ENCODE measurements at regions not wholly inside any gene's neighbourhood (a gene's known extent, or its start where the extent isn't known, plus 50 kb on each side); places are given as distances from the start of the nearest gene placed in this dataset.
"Not testable (repeated sequence)": the region's sequence is repeated elsewhere in the genome, so short reads cannot be mapped to it uniquely, and the experiment has no call there.

DNA sequence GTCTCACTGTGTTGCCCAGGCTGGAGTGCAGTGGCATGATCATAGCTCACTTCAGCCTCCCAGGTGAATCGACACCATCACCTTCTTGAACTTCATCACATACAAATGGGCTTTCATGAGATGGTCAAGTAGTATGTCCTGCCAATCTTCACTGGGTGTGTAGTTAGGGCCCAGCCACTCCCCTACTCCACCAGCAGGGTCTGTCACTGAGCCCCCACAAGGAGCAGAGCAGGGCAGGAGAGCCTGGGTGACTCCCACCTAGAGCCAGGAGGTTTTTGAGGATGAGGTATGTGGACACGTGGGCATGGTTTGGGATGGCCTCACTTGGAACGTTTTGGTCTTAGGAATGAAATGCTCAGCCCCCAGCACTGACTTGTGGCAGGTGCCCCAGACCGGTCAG lies 4037.7 kb upstream of the TPTE start:
- DNase-seq (ENCODE audit: low spot score) = not testable (repeated sequence)

DNA sequence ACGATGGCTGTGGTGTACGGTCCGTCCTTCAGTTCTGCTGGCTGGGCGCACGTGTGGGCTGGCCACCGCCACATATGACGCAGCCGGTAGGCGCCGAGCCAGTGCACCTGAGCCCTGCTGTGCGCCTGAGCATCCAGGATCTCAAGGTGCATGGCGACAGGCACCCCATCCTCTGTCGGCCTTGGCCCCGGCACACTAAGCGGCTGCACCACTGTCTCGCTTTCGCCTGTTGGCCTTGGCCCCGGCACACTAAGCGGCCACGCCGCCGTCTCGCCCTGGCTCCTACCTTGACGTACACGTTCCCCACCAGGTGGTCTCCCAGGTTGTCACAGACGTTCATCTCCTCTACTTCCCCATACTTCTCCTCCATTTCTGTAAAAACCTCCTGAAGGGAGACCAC lies 4034.6 kb upstream of the TPTE start:
- not testable (repeated sequence) for DNase-seq (ENCODE audit: low spot score)

DNA sequence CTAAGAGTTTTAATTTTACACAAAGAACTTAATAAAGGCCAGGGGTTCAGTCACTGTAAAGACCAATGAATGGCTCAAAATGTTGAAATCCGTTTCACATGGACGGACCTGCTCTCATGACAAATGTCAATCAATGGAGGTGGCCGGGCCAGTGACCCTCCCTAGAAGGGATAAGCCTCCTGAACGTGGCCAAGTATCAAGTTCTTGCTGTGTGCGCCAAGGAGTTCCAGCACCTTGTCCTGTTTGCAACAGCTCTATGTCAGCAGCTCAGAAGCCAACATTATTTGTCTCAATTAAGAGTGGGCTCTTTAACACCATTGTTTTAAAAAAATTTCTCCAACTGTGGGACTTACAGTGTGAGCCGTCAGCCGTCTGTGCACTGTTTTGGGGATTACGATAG lies 4028.7 kb upstream of the TPTE start:
- not testable (repeated sequence) for DNase-seq (ENCODE audit: low spot score)

DNA sequence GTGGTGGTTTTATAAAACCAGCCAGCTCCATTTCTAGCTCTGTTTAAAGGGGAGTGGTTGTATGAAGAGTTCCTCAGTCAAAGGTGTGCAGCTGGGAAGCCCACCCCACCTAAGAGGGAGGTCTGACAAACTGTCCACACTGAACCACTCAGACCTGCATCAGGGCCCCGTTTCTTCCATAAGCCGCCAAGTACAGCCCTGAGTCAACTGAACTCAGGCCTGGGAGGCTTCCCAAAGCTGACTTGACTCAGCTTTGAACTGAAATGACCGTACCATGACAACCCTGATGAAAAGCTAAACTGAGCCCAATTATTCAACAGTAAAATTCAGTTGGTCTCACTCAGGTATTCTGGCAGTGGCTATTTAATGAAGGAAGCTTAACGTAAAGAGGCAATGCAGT lies 4027.4 kb upstream of the TPTE start:
- DNase-seq (ENCODE audit: low spot score) = not testable (repeated sequence)

DNA sequence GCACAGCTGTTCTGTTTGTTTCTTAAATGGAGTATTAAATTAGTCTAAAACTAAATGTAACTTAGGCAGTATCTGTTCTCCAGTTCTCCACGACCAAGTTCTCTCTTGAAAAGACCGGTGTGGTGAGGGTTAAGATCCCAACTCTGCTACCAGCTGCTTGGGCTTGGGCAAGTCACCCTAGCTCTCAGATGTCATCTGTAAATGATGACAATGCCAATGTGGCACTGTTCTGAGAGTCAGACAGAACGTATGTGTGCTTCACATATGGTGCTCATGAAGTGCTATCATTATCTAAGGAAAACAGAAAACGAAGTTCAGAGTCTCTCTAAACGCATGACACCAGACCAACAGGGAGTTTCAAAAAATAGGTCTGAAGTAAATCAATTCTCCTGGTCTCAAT lies 4025.0 kb upstream of the TPTE start:
- not testable (repeated sequence) for DNase-seq (ENCODE audit: low spot score)

DNA sequence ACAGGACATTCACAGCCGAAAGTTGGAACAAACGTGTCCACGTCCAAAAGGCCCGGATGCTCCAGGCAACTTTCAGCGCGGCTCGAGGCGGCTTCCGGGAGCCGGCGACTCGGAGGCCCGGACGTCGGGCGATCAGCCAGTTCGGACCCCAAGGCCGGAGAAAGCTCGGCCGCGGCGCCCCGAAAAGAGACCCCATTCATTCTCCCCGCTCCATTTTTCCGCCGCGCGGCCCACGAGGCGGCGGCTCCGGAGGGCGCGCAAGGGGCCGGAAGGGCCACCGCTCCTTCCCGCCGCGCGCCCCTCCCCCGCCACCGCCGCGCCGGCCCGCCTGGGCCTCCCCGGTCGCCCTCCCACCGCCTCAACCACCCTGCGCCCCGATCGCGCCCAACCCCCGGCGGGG lies 4022.7 kb upstream of the TPTE start:
- peak; percentile 11 for DNase-seq (ENCODE audit: low spot score)

DNA sequence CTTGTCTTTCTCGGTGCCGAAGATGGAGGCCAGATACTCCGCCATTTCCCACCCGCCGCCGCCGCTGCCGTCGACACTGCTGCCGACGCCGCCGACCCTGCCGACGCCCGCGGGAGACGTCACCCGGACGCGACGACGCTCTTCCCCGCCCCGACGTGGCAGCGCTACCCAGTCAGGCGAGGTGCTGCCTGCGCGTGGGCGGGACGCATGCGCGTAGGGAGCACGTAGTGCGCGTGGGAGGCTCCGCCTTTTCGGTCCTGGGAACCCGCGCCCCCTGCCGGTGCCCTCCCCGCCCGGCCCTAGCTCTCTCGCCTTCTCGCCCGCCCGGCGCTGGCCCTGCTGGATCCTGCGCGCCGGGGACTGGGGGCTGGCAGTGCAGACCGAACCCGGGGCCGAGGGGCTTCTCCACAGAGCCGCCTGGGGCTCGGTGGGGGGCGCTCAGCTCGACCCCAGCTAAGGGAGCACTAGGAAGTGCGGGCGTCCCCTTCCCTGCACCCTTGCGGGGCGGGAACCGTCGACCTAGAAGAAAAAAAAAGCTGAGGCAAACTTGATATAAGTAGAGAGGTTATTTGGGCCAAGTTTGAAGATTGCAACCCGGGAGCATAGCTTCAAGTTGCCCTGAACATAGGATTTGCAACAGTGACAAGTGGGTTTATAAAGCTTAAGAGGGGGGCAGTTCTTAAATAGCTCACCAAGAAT lies 4022.1 kb upstream of the TPTE start:
- DNase-seq (ENCODE audit: low spot score) = not testable (repeated sequence)

DNA sequence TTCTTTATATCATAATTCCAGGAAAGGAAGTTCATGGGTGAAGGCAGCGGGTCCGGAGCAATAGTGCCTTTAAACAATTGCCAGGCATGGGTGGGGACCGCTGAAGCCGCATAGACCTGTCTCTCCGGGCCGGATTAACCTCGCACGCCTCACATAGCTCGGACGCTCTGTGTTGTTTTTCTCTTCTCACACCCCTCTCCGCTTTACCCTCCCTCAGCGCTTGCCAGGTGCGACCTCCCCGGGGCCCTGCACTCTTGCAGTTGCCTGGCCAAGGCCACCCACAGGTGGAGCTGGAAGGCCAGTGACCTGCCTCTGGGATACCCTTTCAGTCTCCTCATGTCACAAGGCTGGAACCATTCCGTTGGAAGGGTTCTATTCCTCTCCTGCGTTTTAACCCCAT lies 4021.5 kb upstream of the TPTE start:
- DNase-seq (ENCODE audit: low spot score) = not testable (repeated sequence)

DNA sequence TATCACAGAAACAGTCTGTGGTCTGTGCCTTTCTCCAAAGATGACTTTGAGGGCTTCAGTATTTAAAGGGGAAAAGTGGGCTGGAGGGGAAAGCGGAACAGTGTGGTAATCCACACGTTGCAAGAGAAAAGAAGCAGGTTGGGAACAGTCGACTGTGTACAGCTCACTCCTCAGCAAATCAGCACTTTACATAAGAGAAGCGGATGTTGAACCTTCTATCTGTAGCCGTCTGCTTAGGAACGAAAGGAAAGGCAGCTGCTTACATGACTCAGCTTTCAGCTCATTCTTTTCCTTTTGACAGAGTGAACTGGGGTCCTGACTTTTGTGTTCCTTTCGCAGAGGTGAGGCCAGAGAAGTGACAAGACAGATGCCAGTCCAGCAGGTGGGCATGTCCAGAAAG lies 4020.7 kb upstream of the TPTE start:
- DNase-seq (ENCODE audit: low spot score) = not testable (repeated sequence)

DNA sequence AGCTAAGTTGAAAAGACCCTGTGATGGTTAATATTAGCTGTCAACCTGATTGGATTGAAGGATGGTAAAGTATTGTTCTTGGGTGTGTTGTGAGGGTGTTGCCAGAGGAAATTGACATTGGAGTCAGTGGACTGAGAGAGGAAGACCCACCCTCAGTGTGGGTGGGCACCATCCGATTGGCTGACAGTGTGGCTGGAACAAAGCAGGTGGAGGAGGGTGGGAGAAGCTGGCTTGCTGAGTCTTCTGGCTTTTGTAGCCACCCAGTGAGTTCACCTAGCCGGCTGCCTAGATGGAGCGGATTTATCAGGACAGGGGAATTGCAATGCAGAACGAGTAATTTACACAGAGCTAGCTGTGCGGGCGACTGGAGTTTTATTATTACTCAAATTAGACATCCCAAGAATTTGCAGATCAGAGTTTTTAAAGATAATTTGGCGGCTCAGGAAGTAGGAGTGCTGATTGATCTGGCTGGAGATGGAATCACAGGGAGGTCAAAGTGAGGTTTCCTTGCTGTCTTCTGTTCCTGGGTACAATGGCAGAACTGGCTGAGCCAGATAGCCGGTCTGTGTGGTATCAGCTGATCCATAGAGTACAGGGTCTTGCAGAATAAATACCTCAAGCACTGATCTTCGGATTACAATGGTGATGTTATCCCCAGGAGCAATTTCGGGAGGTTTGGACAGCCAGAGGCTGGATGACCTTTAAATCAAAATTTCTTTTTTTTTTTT lies 4015.1 kb upstream of the TPTE start:
- DNase-seq (ENCODE audit: low spot score) = not testable (repeated sequence)

DNA sequence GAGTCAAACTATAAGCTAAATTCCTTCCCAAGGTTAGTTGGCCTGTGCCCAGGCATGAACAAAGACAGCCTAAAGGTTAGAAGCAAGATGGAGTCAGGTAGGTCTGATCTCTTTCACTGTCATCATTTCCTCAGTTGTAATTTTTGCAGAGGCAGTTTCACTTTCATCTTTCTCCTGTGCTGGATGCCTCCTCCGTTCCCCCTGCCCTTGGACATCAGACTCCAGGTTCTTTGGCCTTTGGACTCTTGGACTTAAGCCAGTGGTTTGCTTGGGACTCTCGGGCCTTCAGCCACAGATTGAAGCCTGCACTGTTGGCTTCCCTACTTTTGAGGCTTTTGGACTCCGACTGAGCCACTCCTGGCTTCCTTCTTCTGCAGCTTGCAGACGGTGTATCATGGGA lies 4013.8 kb upstream of the TPTE start:
- DNase-seq (ENCODE audit: low spot score) = not testable (repeated sequence)

DNA sequence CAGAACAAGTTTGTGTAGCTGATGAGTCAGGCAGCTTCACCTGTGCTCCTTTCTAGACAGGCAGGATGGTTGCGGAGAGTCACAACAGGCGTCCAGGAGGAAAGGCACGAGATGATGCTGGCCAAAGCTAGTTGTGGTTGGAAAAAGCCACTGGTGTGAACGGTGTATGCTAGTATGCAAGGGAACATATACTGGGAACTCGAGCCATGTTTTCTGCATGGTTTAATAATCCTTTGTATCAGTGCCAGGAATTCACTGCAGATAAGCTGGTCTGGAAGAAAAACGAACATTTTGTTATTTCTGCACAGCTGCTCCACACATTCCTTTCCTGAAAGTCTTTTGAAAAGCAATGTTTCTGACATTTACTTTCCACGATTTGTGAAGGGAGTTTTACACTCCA lies 3999.6 kb upstream of the TPTE start:
- not testable (repeated sequence) for DNase-seq (ENCODE audit: low spot score)

DNA sequence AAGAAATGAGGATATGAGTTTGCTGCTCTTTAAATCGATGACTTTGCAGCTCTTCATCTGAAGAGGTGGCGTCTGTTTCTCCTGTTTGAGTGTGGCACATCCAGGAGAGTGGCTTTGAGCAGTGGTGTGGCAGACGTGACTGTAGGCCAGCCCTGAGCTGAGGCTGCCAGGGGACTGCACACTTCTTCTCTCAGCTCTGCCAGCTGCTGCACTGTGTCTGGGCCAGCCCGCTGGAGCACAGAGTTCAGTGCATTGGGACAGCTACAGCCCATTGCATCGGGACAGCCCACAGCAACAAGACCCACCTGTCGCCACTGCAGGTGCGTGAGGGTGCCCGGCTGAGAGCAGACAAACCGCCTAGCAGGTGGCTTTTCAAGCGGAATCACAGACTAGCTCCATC lies 3995.2 kb upstream of the TPTE start:
- DNase-seq (ENCODE audit: low spot score) = not testable (repeated sequence)

DNA sequence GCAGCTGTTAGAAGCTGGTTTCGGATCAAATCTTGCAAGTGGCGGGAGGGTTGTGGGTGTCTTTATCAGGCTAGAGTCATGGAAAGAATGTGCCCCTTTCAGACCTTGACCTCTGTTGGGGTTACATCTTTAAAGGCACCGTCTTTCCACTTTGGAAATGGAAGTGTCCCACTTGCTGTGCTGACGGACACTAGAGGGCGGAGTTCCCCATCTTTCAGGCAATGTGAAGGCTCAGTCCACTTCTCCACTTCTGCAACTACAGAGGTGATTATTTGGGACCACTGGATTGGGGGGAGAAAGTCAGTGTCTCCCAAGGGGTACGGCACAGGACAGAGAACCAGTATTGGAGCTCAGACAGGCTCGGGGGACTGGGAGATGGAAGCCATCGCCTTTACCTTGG lies 3990.7 kb upstream of the TPTE start:
- DNase-seq (ENCODE audit: low spot score) = not testable (repeated sequence)

DNA sequence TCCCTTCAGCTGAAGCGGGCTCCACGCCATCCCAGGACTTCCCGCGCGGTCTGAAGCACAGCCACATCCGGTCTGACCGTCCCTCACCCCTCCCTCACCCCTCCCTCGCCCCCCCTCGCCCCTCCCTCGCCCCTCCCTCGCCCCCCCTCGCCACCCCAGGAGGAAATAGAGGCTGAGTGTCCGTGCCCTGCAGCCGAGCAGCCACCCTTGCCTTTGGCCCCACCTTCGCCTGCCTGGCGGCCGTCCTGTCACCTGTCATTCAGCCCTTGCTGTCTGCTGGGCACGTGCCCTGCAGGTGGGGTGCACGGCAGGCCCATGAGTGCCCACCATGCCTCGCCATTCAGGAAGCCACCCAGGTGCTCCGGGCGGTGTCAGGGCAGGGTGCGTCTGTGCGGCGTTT lies 3988.1 kb upstream of the TPTE start:
- DNase-seq (ENCODE audit: low spot score) = not testable (repeated sequence)

DNA sequence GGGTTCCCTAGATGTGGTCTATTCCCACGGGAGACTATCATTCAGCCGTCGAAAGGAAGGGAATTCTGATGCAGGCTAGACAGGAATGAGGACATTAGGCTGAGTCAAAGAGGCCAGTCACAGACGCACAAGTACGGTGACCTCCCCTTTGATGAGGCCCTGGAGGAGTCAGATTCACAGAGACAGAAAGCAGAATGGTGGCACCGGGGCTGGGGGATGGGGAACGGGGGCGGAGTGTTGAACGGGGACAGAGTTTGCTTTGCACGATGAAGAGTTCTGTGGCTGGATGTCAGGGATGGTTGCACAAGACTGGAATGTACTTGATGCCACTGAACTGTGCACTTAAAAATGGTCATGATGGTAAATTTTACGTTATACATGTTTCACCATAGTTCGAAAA lies 3983.1 kb upstream of the TPTE start:
- not testable (repeated sequence) for DNase-seq (ENCODE audit: low spot score)

DNA sequence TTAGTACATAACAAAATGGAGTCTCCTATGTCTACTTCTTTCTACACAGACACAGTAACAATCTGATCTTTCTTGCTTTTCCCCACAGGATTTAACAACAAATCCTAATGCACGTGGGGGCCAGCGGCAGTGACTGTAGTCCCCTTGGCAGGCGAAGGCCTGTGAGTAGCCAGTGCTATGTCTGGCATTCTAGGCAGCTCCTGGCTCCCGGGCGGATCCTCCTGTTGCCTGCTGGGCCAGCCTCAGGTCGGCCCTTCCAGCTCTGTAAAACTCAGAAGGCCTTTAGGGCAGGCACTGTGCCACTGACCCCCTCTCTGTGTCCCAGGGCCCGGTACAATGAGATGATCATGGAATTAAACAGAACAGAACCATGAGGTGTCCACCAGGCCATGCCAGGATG lies 3981.7 kb upstream of the TPTE start:
- DNase-seq (ENCODE audit: low spot score) = not testable (repeated sequence)

DNA sequence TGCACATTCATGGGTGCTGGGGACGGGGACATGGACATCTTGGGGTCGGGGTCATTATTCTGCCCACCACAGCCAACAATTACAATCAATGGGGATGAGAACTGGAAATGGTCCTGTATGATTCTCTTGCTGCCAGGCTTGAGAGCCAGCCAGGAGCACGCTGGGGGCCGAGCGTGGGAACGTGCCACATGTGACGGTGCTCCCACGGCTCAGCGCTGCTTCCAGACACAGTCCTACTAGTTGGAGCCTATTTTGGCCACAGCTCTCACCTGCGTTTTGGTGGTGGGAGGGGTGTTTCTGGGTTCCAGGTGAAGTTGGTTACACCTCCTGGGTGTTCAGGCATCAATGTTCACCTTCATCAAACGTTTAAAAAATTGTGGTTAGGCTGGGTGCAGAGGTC lies 3980.3 kb upstream of the TPTE start:
- DNase-seq (ENCODE audit: low spot score) = not testable (repeated sequence)

DNA sequence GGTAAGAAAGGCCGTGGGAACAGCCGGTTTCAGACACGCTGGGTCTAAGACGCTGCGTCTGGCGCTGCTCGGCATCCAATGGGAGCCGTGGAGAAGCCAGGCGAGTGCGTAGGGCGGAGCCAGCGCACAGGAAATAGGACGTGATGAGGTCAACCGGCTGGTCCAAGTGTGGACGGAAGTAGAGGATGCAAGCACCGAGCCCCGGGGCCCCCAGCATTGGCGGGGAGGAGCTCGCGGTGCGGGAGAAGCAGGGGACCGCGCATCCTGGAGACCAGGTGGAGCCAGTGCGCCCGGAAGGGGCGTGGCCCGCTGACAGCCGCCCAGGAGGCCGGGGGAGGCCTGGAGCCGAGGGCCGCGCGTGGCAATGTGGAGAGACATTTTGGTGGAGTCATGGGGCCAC lies 3976.1 kb upstream of the TPTE start:
- not testable (repeated sequence) for DNase-seq (ENCODE audit: low spot score)

DNA sequence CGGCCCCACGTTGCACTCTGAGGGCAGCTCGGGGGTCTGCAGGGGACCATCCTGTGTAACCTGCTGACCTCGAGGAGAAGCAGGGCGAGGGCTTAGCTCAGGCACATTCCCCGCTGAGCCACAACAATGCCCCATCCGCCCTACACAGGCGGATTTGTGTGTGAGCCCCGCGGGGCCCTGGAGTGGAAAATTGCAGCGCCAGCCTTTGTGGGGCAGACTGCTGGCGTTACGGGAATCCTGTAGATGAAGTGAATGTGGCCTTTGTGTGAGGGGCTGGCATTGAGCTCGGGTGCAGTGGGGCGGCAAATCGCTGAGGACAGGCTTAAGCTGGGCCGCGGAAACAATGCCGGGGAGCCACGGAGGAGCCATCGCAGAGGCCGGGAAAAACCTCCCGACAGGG lies 3970.3 kb upstream of the TPTE start:
- DNase-seq (ENCODE audit: low spot score) = not testable (repeated sequence)

DNA sequence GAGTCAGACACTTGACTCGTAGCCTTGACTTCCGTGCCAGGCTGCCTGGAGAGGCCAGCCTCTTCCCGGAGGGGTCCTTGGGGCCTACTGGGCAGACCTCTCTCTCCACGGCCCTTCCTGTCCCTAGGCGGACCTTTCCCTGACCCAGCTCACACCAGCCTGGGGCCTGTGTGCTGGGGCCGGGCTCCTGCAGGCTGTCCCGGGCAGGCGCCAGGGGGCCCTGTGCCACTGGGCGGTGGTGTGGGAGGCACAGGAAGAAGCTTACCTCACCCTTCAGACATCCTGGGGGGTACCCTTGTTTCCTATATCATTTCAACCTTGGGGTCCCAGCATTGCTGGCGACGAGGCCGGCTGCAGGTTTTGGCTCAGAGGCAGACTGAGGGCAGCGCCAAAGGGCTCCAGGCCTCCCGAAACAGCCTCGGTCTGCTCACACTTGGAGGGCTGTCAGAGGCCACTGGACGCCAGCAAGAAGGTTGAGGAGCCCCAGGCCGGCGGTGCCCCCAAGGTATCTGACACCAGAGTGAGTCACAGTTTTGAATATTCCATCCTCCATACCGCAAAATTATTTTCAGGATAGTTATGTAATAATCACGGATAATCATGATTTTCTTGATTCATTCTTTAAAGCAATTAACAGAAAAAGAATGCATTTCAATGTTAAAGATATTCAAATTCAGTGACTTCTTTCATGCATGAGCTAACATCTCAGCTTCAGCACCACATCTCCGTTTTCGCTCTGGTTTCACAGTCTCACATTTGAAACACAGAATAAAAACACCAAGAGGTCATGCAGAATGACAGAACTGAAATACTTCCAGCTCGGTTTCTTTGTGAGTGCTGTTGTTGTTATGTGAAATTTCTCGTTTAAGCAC lies 3967.6 kb upstream of the TPTE start:
- DNase-seq (ENCODE audit: low spot score) = not testable (repeated sequence)

DNA sequence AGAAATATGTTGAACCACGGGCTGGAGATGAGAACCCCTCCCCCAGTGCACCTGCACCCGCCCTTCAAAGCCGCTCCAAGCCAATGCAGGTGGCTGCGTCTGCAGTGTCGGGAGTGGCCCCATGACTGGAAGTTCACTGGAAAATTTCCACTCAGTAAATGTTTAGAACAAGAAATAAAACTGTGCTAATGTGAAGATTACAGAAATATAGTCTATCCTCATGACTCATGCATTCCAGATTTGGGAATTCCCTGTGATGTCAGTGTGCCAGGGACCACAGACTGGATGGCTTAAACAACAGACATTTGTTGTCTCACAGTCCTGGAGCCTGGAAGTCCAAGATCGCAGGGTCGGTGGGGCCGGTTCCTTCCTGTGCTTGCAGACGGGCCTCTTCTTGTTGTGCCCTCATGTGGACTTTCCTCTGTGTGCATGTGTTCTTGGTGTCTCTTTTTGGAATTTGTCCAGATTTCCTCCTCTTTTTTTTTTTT lies 3967.0 kb upstream of the TPTE start:
- not testable (repeated sequence) for DNase-seq (ENCODE audit: low spot score)

Measured in kidney capillary endothelial cell (primary cell).